HG02943 (cell line): ENCODE measurements at regions not wholly inside any gene's neighbourhood (a gene's known extent, or its start where the extent isn't known, plus 50 kb on each side); places are given as distances from the start of the nearest gene placed in this dataset.
A peak's percentile ranks its signal among the peaks of the same experiment; 100 is the strongest.

ENCODE experiments used
- ATAC-seq: cut with Tn5 transposase; IDR thresholded peaks from one replicate; pipeline ENCODE4 v1.9.1; 2021; ENCODE audit warnings: mild to moderate bottlenecking, low read depth, moderate library complexity; ENCODE audit not compliant: unreplicated experiment

DNA sequence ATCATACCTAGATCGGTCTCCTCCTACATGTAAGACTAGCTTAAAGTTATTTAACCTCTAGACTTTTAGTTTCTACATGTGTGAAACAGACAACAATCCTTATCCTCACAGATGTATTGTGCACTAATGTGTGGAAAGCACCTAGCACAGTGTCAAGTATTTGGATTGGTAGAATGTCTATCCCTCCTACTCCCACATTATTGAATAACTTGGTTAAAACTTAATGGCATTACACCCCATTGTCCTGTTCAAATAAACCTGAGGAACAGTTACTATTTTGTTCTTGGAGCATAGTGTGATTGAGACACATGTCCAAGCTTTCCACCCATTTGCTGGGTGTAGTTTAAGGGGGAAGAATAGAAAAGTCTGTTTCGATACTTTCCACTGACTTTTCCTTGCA is 208.8 kb upstream of the JUN start:
- ATAC-seq: no peak

DNA sequence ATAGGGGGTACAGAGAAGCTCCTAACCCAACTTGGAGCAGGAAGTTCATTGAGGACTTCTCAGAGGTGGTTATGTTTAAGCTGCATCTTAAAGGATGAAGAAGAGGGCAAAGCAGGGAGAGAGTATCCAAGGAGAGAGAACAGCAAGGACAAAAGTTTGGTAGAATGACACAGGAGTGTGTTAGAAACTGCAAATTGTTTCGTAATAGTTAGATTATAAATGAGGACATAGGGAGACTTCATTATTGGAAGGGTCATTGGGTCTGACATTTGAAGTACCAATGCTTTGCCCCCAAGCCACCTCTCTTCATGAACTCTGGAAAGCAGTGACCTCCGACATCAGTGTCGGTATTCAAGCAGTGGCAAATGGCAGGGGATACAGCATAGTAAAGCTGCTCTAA is 209.6 kb upstream of the JUN start:
- ATAC-seq: no peak

DNA sequence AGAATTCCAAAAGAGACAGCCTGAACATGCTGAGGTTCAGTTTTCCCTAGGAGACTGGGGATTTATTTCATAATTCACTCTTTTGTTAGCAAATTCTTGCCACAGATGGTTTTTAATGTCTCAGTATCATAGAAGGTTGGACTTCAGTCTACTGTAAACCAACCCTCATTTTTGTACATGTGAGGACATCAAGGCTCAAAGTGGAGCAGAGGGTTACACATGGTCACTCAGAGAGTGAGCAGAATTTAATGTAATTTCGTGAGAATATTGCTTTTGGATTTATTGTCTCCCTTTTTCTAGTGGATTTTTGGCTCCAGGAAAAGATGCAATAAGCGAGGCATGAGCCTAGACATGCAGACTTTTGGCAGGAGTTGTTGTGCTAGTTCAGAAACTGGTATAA is 210.8 kb upstream of the JUN start:
- no peak for ATAC-seq

DNA sequence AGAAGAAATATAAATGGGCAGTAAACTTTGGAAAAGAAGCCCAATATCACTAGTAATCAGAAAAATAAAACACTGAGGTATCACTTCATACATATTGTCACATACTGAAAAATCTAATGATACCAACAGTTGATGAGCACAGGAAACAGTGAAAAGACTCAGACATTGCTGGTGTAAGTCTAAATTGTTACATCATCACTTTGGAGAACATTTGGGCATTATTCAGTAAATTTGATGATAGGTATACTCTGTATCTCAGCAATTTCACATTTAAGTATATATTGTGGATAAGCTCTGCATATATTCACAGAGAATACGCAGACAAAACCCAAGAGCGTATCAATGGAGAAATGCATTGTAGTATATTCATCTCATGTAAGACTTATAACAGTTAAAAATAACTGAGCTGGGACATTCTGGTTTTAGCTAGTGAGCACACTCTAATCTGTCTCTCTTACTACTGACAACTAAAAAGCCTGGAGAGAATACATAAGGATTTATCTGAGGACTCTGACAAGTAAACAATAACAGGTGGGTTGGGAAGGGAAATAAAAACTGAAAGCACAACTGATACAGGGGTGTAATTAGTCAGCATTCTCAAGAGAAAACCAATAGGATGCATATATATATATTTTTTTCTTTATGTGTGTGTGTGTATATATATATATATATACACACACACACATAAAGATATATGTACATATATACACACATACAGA is 212.7 kb upstream of the JUN start:
- ATAC-seq: no peak

DNA sequence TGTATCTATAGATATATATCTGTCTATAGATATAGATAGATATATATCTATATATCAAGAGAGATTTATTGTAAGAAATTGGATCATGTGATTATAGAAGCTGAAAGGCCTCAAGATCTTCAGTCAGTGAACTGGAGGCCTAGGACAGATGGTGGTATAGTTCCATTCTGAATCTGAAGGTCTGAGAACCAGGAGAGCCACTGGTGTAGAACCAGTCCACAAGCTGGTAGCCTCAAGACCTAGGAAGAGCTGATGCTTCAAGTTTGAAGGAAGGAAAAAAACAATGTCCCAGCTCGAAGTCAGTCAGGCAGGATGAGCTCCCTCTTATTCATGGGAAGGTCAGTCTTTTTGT is 213.2 kb upstream of the JUN start:
- ATAC-seq: no peak

DNA sequence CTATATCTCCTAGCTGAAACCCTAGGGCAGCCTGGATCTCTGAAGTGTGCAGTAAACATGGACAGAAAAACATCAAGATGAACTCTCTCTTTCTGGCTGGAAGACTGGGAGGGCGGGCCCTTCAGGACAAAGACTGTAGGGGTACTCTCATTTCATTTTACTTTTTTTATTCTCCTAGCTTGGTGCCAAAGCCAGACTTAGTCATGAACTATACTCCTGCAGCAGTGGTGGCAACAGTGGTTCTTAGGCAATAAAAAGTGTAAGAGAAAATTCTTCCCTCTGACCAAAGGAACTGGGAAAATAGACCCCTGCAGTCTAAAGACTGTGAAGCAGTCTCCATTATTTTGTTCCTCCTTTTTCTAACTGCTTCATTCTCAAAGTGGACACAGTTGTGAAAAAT is 213.8 kb upstream of the JUN start:
- no peak for ATAC-seq

DNA sequence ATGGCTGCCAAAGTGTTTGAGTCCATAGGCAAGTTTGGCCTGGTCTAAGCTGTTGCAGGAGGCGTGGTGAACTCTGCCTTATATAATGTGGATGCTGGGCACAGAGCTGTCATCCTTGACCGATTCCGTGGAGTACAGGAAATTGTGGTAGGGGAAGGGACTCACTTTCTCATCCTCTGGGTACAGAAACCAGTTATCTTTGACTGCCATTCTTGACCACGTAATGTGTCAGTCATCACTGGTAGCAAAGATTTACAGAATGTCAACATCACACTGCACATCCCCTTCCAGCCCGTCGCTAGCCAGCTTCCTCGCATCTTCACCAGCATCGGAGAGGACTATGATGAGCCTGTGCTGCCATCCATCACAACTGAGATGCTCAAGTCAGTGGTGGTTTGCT is 215.8 kb upstream of the JUN start:
- no peak for ATAC-seq

DNA sequence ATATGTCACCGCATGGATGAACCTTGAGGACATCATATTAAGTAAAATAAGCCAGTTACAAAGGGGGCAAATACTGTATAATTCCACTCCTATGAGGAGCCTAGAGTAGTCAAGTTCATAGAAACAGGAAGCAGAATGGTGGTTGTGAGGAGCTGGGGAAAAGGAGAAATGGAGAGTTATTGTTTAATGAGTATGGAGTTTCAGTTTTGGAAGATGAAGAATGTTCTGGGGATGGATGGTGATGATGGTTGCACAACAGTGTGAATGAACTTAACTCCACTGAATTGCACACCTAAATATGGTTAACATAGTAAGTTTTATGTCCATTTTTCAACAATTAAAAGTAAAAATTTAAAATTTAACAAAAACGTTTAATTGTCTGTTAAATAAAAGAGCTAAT is 220.9 kb upstream of the JUN start:
- ATAC-seq: no peak

DNA sequence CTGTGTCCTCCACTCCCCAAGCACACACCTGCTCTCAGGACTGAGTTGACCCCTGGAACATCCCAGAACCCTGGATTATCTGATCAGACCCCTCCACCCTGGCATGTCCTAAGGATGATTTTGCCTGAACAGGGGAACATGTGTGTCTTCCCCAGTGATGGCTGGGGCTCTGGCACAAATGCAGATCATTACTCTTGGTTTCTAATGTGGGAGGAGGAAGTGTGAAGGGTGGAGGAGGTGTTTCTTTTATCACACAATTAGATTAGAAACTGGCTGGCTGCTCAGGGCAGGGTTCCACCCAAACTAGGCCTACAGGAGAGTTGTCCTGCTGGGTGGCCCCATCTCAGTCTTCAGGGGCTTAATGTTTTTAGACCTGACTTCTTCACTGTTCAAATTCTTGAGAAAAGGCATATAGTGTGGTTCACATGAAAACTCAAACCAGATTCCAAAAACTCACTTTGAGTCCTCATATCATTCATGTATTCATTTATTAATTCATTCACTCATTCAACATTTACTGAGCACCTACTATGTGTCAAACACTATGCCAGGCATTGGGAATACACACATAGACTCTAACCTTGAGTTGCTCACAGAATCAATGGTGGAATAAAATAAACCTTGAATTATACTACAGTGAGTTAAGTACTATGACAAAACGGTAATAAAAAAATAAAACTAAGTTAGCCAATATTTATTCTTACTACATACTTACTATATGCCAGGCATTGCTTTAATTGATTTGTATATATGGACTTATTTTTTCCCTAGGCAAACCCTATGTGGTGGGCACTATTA is 221.8 kb upstream of the JUN start:
- ATAC-seq: peak; percentile 53

DNA sequence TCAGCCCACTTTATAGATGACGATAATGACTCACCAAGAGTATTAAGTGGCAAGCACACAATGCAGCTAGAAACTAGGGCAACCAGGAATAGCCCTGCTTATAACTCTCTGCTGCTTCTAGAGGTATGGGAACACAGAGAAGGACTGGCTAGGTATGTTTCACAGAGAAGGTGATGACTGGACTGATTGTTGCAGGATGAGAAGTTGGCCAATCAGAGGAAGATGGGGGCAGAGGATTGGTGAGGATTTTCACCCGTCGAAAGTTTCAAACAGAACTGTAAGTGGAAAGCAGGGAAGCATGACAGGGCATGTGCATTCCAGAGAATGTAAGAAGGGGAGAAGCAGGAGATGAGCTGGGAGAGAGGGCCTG is 222.4 kb upstream of the JUN start:
- no peak for ATAC-seq

DNA sequence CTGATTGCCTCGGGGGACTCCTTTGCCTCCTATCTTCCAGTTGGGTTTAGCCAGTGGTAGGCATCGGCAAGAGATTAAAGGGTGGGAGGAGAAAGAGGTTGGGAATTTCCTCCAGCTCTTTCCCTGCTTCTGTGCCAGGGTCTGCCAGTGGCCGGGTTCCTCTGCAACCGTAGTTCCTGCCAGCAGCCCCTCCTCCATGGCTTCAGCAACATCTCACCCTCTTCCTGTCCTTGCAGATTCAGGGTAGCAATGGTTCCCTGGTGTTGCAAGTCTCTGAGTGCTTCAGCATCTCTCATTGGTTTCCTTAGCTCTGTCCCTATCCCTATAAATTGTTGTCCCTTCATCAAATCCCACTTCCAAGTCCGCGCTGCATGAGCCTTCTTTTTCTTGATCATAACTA is 223.1 kb upstream of the JUN start:
- ATAC-seq: no peak

DNA sequence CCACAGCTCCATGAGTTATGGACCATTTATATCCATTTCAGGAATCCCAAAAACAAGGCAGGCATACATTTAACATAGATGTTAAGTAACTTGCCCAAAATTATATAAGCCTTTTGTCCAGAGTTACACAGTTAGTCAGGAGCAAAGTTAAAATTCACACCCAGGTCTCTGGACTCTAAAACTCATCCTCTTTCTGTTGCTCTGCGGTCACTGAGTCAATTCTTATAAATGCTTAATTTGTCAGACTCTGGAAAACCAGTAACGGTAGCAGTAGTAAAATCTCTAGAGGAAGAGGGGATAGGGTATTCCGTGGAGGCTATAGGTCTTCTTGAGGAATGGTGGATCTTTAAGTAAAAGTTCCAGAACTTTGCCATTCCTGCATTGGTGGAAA is 223.6 kb upstream of the JUN start:
- ATAC-seq: no peak

DNA sequence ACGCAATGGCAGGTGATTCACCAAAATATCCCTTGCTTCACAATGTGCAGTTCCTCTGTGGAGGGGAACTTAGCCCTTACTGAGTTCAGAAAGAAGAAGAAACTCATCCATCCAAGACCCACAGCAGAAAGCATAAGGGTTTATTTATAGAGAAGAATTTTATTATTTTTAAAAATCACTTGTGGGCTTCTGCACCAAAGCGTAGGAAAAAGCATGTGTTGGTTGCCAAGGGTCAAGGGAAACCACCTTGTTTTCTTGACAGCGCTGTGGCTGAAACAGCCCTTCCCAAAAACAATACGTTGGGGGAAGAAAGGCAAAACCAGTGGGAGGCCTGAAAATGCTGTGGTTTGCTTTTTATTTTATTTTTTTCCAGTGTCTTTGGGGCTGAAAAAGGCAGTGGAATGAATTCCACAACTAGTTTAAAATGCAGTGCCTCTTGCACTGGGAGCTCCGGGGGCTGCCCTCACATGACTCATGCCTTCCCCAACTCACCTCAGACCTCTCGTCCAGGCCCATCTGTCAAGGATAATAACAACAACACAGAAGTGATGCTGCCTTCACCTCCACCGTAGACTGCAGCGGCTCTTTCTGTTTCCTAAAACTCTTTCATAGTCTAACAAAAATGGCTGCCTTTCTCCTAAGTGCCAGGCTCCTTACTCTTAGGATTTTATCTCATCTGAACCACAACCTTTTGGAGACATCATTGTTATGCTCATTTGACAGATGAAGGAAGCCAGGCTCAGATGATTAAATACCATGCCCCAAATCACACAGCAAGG is 224.2 kb upstream of the JUN start:
- ATAC-seq: no peak

DNA sequence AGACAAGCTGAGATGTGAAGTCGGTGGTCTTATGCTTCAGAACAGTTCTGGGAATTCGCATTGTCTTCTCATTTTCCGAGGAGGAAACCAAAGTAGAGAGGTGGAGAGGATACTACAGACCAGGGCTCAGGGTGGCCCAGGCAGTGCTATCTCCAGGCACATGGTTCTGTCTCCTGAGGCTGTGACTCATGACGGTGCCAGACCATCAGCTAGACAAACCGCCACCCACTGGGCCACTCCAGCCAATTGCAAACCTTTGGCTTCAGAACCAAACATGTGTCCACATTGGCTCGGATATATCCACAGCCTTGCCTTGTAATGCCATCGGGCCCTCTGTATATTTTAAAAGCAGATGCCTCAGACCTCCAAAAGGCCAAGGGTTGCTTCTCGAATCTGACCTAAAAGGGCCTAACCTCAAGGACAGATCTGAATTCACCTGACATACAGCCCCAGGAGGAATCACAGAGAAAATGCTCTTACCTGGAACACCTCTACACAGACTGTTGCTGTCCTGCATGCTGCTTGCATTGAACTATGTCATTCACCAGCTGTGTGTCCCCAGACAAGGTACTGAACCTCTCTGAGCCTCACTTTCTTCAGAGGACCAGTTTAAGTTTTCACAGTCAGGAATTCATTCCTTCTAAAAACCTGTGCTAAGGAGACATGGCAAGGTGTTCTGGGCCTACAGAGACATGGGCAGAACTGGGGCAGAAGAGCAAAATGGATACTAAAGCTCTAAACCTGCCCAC is 224.9 kb upstream of the JUN start:
- ATAC-seq: no peak

DNA sequence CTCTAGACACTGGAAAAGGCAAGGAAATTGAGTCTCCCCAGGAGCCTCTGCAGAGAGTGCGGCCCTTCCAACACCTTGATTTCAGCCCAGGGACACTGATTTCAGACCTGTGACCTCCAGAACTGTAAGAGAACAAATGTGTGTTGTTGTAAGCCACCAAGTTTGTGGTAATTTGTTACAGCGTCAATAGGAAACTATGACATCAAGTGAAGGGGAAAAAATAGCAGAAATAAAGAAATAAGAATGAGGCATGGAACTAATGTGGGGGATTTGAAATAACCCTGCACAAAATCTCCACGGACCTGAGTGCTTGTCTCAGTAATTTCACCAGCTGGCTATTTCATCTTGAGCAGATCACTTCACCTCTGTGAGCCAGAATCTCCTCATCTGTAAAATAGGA is 227.8 kb upstream of the JUN start:
- ATAC-seq: no peak

DNA sequence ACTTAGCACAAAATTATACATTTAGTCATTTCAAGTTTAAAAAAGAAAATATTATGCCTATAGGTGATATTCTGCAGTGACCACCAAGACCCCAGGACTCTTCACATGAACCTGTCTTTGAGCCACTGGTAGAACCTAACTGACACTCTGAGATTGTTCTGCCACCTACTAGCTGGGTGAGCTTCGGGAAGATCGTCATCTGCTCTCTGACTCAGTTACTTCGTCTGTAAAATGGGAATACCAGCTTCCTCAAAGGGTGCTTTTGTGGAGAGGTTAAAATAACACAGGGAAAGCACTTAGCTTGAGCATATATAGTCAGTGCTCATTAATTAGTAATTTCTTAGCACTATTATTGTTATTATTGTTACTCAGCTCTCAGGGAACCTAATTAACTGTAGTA is 228.5 kb upstream of the JUN start:
- no peak for ATAC-seq

DNA sequence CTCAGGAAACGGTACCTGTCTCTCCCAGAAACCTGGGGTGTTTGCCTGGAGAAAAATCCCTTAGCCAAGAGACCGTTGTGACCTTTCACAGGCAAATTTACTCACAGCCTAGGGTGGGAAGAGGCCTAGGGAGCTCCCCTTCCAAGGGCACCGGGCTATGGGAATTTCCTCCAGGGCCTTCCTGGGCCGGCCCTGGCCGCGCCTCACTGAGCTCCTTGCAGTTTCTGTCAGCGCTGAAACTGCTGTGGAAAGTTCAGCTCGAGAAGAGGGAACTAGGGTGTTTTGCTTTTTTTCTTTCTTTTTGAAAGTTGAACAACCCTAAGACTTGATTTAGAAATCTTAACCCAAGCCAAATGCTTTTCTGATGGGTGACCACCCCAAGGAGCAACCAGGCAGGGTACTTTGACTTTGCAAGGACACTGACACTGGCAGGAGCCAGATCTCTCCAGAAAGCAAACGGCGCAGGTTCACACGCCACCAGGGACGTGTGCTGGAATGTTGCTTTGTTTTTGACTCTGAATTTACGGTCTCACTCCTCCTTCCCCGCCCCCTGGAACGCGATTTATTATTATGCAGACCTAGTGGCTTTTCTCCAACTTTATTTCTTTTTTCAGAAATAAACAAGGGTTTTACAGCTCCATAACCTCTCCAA is 229.6 kb upstream of the JUN start:
- no peak for ATAC-seq

DNA sequence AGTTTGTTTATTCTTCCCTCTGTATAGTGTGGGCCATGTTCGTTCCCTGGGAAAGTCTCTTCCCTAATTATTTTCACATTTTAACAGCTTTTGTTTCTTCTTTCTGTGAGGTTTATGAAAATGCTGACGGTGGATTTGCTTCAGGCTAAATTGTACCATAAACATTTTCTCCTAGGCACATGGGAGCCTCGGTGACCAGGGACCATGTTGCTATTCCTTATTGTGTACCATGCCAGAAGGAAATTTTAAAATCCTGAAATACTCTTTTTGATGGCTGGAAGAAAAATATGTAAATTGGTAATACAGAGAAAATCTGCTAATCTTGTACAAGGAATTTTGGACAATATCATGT is 230.1 kb upstream of the JUN start:
- ATAC-seq: no peak

DNA sequence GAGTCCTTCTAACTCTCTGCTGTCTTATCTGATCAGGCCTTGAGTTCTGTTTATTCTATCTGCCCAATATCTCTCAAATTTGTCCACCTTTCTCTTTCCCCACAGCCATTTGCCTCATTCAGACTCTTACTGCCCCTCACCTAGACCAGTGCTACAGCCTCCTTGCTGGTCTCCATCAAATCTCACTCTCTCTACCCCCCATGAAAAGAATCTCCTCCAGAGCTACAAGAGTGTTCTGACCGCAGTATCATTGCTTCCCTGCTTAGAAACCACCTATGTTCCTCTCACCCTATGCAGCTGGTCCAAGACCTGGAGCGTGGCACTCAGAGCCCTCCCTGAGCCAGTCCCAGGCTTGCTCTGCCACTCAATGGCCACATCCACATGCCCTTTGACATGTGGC is 231.0 kb upstream of the JUN start:
- ATAC-seq: no peak

DNA sequence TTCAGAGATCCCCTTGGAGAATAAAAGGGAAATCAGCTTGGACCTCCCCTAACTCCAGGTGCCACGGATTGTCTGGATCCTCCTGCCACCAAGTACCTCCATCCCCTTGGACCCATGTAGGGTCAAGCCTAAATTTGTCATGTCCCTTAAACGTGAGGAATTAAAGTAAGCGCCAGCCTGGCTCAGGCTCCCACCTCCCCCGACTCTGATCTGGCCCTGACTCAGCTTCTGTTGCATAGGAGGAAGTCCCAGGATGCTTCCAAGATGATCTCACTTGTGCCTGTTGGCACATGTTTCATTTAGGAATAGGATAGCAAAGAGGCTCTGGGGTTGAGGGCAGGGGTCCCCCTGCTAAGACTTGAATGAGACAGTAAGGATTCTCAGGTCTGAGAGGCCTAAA is 231.9 kb upstream of the JUN start:
- ATAC-seq: no peak

DNA sequence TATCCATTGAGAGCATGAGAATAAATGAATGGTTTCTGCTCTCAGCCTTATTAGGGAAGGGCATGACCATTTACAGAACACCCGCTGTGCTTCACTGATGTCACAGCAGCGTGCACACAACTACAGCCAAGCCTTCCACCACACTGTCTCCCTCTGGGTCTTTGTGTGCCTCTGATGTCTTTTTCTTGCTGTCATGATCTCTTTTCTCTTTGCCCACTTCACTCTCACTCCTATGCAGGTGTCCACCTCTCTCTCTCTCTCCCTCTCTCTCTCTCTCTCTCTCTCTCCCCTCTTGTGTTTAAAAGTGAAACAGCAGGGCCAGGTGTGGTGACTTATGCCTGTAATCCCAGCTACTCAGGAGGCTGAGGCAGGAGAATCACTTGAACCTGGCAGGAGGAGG is 232.5 kb upstream of the JUN start:
- no peak for ATAC-seq
